HG03103 (cell line): ENCODE measurements at regions not wholly inside any gene's neighbourhood (a gene's known extent, or its start where the extent isn't known, plus 50 kb on each side); places are given as distances from the start of the nearest gene placed in this dataset.

Source experiments
- ATAC-seq: cut with Tn5 transposase; IDR thresholded peaks from one replicate; pipeline ENCODE4 v1.9.1; 2021; ENCODE audit warnings: low read depth; ENCODE audit not compliant: unreplicated experiment

DNA sequence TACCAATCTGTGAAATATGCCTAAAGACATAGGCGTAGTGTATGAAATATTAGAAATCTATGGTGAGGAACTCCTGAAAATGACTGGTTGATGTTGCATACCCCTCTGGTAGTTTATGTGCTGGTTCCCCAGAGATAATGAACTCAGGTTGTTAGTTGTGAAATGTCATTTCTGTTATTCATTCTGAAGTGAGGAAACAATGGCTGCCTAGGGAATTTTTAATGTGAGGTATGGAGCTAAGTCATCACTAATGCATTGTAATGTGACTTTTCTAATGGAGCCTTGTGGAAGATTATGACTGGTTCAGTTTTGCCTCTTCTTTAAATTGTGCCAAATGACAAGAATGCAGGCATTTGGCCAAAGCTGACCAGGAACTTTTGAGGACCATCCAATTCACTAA is 61.6 kb upstream of the RAB27B start:
- ATAC-seq: no peak

DNA sequence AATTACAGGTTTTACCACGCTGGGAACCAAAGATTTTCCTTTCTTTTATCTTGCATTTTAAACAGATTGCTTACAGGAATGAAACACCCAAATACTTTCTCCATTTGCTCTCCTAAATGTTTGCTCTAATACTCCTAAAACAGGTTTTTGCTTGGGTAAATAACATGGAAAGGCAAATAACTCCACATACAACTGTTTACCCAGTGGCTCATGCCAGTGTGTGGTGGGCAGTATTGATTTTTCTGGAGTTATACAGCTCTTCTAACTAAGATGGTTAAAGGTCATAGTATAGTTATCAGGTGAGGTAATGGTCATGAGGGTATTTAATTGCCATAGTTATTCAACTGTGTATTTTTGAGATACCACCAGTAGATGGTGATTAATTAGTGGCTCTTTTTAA is 61.2 kb upstream of the RAB27B start:
- ATAC-seq: no peak

DNA sequence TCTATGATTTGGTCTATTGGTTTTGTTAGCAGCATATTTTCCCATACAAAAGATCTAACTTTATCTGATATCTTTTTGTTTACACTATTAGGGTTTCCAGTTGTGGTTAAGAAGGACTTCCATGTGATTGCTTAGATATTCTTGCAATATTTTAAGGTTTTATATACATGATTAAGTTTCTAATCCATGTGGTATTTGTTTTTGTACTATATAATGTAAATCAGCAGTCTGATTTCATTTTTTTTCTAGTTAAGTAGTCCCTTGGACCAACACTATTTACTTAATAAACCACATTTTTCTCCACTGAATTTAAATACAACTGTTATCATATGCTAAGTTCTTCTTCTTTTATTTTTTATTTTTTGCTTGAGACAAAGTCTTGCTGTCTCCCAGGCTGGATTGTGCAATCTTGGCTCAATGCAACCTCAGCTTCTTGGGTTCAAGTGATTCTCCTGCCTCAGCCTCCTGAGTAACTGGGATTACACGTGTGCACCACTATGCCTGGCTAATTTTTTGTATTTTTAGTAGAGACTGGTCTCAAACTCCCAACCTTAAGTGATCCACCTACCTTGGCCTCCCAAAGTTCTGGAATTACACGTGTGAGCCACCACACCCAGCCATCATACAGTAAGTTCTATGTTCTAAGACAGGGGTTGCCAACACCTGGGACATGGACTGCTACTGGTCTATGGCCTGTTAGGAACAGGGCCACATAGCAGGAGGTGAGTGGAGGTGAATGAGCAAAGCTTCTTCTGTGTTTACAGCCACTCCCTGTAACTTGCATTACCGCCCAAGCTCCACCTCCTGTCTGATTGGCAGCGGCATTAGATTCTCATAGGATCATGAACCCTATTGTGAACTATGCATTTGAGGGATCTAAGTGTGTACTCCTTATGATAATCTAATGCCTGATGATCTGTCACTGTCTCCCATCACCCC is 58.5 kb upstream of the RAB27B start:
- ATAC-seq: no peak

DNA sequence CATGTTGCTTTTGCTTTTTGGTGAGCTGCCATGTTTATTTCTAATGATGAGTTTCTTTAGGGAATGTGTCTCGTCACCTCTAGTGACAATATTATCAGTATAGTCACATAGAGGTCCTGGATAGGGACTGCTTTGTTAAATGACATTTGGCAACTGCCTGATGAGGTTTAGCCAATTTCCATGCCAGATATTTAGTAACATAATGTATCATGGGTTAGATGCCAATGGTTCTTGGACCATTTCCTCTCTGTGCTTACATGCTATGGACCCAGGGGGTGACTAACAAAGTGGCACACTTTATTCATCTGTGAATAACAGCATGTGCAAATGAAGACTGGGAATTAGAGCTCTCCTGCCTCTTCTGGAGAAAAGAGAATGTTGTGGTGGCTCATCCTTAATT is 56.2 kb upstream of the RAB27B start:
- ATAC-seq: no peak

- no peak for ATAC-seq
These were observed 53.9 kb upstream of the RAB27B start for GRCh38 chr18:54774423-54774822.

- no peak for ATAC-seq
These were observed 53.2 kb upstream of the RAB27B start for GRCh38 chr18:54774981-54775665.

DNA sequence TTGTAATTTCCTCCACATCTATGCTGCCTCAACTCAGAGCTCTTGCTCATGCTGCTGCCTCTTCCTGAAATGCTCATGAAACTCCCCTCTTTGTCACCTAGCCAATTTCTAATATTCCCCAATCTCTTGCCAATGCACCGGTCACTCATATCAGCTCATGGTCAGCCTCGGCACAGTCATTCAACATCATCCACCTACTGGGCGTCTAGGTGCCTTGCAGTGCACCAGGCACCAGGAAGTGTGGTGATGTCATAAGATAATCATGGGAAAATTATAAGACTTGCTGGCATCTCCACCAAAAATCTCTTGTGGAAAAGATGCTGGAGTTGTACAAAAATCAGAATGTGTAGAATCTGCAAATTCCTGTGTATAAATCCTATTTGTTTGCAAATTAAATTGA is 52.6 kb upstream of the RAB27B start:
- ATAC-seq: no peak

- no peak for ATAC-seq
These were observed 51.8 kb upstream of the RAB27B start for GRCh38 chr18:54776282-54776977.

DNA sequence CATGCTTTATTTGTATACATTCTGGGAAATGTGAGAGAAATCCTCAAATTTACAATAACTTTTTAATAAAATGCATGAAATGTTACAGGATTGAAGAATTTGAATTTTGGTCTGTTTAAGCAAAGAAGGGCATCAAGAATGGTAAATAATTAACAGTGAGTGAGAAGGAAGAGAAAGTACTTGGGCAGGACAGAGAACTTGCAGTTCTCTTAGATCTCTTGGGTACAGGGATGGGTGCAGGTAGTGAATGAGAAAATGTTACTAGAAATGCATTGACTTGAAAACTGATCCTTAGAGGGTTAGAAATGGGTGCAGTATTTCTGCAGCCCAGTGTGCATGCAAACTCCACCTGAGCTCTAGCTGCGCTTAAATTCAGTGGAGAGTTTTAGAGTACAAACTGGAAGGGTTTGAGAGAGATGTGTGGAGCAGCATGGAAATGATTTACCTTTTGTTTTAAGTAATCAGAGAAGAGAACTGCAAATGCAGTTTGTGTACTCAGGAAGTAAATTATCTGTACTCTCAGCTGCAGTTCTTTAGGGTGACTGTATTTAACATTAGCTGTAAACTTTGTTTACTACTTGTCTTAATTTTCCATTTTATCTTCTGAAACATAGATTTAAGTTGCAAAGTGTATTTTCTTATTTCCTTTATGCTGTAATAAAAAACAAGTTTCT is 51.0 kb upstream of the RAB27B start:
- no peak for ATAC-seq

DNA sequence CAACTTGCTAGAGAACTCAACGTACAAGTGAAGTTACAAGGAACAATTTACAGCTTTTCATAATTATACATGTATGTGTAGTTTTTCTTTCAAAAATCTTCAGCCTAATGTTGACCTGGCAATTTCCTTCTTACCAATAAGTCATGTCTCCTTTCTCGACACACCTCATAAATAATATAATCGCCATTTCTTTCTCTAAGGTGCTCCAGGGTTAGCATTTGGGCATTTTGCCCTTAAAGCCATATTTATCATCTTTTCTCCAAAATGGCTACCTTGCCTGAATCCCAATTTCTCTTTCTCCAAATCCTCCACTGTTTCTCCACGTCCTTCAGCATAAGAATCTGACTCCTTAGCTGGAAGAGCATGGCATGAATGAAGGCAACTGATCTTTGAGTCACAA is 50.3 kb upstream of the RAB27B start:
- no peak for ATAC-seq
